ENCODE measurements at regions not wholly inside any gene's neighbourhood (a gene's known extent, or its start where the extent isn't known, plus 50 kb on each side); places are given as distances from the start of the nearest gene placed in this dataset.

- no peak for TF ChIP-seq EZH2 (IDR thresholded peaks at IDR 0.05; ENCODE audit: low read length)
- TF ChIP-seq, protein P1, sequence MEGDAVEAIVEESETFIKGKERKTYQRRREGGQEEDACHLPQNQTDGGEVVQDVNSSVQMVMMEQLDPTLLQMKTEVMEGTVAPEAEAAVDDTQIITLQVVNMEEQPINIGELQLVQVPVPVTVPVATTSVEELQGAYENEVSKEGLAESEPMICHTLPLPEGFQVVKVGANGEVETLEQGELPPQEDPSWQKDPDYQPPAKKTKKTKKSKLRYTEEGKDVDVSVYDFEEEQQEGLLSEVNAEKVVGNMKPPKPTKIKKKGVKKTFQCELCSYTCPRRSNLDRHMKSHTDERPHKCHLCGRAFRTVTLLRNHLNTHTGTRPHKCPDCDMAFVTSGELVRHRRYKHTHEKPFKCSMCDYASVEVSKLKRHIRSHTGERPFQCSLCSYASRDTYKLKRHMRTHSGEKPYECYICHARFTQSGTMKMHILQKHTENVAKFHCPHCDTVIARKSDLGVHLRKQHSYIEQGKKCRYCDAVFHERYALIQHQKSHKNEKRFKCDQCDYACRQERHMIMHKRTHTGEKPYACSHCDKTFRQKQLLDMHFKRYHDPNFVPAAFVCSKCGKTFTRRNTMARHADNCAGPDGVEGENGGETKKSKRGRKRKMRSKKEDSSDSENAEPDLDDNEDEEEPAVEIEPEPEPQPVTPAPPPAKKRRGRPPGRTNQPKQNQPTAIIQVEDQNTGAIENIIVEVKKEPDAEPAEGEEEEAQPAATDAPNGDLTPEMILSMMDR (optimal IDR thresholded peaks at IDR 0.05 in 1 of 3, IDR thresholded peaks at IDR 0.05 in 1 of 3, conservative IDR thresholded peaks at IDR 0.05 in 1 of 3; ENCODE audit: extremely low read depth in 1 of 3, insufficient read depth in 2 of 3, low read length in 3 of 3), result no peak
- Histone ChIP-seq H4K20me1 (ENCODE audit: control insufficient read depth, extremely low read depth, insufficient read depth, low read length) (no peaks in the 10 kb centered on the region), H3K9me3 (ENCODE audit: control insufficient read depth, low read depth, low read length) (no peaks in the 10 kb centered on the region), H2AFZ (ENCODE audit: control insufficient read depth, low read length) (no peak overlapping the region), H3K9ac (ENCODE audit: control insufficient read depth, extremely low read depth, insufficient read depth, low read length) (no peak overlapping the region), H3K9me1 (ENCODE audit: control insufficient read depth, extremely low read depth, insufficient read depth, low read length) (no peaks in the 10 kb centered on the region), H3K4me2 (ENCODE audit: control insufficient read depth, extremely low read depth, insufficient read depth, low read depth, low read length) (no peak overlapping the region), H3K27ac (ENCODE audit: control insufficient read depth, insufficient read depth, low read length) (no peak overlapping the region), H3K4me3 (ENCODE audit: control insufficient read depth in 2 of 3, extremely low read depth in 1 of 3, insufficient read depth in 2 of 3, low read depth in 1 of 3, low read length in 3 of 3) (no peak overlapping the region), H3K4me1 (ENCODE audit: control insufficient read depth, extremely low read depth, insufficient read depth, low read length) (no peaks in the 10 kb centered on the region), H3K79me2 (ENCODE audit: control insufficient read depth, insufficient read depth, low read length) (no peaks in the 10 kb centered on the region), H3K36me3 (ENCODE audit: control insufficient read depth in 2 of 2, extremely low read depth in 1 of 2, insufficient read depth in 2 of 2, low read length in 2 of 2) (no peaks in the 10 kb centered on the region), H3K27me3 (ENCODE audit: control insufficient read depth, extremely low read depth, insufficient read depth, low read length) (peaks cover 5% of the 10 kb centered on the region)
- DNase-seq (ENCODE audit: low read depth, low spot score), result no peak
- no peak for FAIRE-seq
- dilution Hi-C loops (cut with MboI; ENCODE audit: extremely low pct_ligation_motif_present, low sequenced_read_pairs), result no loop called here
These were observed 80.9 kb upstream of the SYT6 start for GRCh38 chr1:114234408-114235124.

DNA sequence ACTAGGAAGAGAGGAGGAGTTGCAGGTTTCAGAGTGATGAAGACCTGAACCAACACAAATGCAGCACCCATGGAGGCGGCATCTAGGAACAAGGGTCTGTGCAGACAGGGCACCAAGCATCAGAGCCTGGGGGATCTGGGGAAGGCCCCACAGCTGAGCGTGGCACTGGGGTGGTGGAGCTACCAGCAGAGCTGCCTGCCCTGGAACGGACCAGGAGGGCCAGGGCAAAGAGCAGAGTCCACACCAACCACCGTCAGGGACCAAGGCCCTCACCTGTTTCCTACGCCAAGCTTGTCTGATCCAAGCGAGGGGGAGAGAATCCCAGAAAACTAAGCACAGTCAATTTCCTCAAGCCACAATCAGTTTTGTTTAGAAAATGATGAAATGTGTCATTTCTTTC lies 79.0 kb upstream of the SYT6 start:
- H3K4me1 ChIP-seq (ENCODE audit: control insufficient read depth, extremely low read depth, insufficient read depth, low read length), result no peaks in the 10 kb centered on the region
- no peak overlapping the region for H3K4me3 ChIP-seq (ENCODE audit: control insufficient read depth in 2 of 3, extremely low read depth in 1 of 3, insufficient read depth in 2 of 3, low read depth in 1 of 3, low read length in 3 of 3)
- H3K9me1 ChIP-seq (ENCODE audit: control insufficient read depth, extremely low read depth, insufficient read depth, low read length), result no peaks in the 10 kb centered on the region
- H4K20me1 ChIP-seq (ENCODE audit: control insufficient read depth, extremely low read depth, insufficient read depth, low read length), result no peaks in the 10 kb centered on the region
- dilution Hi-C loops (cut with MboI; ENCODE audit: extremely low pct_ligation_motif_present, low sequenced_read_pairs), result no loop called here
- H3K9me3 ChIP-seq (ENCODE audit: control insufficient read depth, low read depth, low read length), result no peaks in the 10 kb centered on the region
- no peak overlapping the region for H3K27ac ChIP-seq (ENCODE audit: control insufficient read depth, insufficient read depth, low read length)
- no peak overlapping the region for H2AFZ ChIP-seq (ENCODE audit: control insufficient read depth, low read length)
- H3K36me3 ChIP-seq (ENCODE audit: control insufficient read depth in 2 of 2, extremely low read depth in 1 of 2, insufficient read depth in 2 of 2, low read length in 2 of 2), result no peaks in the 10 kb centered on the region
- TF ChIP-seq, protein P1 (optimal IDR thresholded peaks at IDR 0.05 in 1 of 3, IDR thresholded peaks at IDR 0.05 in 1 of 3, conservative IDR thresholded peaks at IDR 0.05 in 1 of 3; ENCODE audit: extremely low read depth in 1 of 3, insufficient read depth in 2 of 3, low read length in 3 of 3), result no peak
- TF ChIP-seq EZH2 (IDR thresholded peaks at IDR 0.05; ENCODE audit: low read length), result no peak
- H3K27me3 ChIP-seq (ENCODE audit: control insufficient read depth, extremely low read depth, insufficient read depth, low read length), result peaks cover 3% of the 10 kb centered on the region
- no peak overlapping the region for H3K4me2 ChIP-seq (ENCODE audit: control insufficient read depth, extremely low read depth, insufficient read depth, low read depth, low read length)
- no peak for FAIRE-seq
- no peaks in the 10 kb centered on the region for H3K79me2 ChIP-seq (ENCODE audit: control insufficient read depth, insufficient read depth, low read length)
- DNase-seq (ENCODE audit: low read depth, low spot score), result no peak
- no peak overlapping the region for H3K9ac ChIP-seq (ENCODE audit: control insufficient read depth, extremely low read depth, insufficient read depth, low read length)

All from keratinocyte (primary cell).